B cell (primary cell): ENCODE measurements at regions not wholly inside any gene's neighbourhood (a gene's known extent, or its start where the extent isn't known, plus 50 kb on each side); places are given as distances from the start of the nearest gene placed in this dataset.

Experiments
- ATAC-seq: fragments of 200-7000 bp; cut with Tn5 transposase; one replicate; pipeline ENCODE4 v1.10.0; 2021; ENCODE audit warnings: low read depth, mild to moderate bottlenecking, moderate number of reproducible peaks, moderate library complexity
- CTCF ChIA-PET: fragments of 350-600 bp; sonication (Branson Sonifier 250); formaldehyde crosslinking; loops from one replicate; lab custom pipeline; 2021; ENCODE audit warnings: antibody characterized with exemption, inconsistent platforms; lab: Charles Lee
- POLR2A ChIA-PET: fragments of 350-600 bp; sonication (Branson Sonifier 250); formaldehyde crosslinking; loops from one replicate; lab custom pipeline; 2021; ENCODE audit warnings: antibody characterized with exemption; lab: Charles Lee
- DNase-seq: peaks from one replicate; pipeline ENCODE4 v3.0.0; 2013
- H2AFZ ChIP-seq: 2 replicates; pipeline ENCODE4 v1.6.1; 2012; ENCODE audit warnings: mild to moderate bottlenecking, low read depth, low read length; ENCODE audit not compliant: insufficient read depth, poor library complexity, severe bottlenecking
- H3K27ac ChIP-seq, 2 donors: 1 replicate in 1 of 2; 2 replicates in 1 of 2; pipeline ENCODE4 v1.5.1; 2012 to 2013; ENCODE audit warnings: low read length in 2 of 2, mild to moderate bottlenecking in 2 of 2, moderate library complexity in 1 of 2
- H3K27me3 ChIP-seq, 4 experiments: fragments of 200-600 bp in 1 of 4; sonication (generic) in 1 of 4; replicated peaks in 1 of 4; 1 replicate in 2 of 4; 2 replicates in 2 of 4; pipeline versions ENCODE4 v1.6.1 to v1.7.0; 2013 to 2016; ENCODE audit warnings: low read length in 3 of 4, mild to moderate bottlenecking in 2 of 4, mixed read lengths in 1 of 4, moderate library complexity in 1 of 4; ENCODE audit not compliant: insufficient read depth in 4 of 4, control insufficient read depth in 3 of 4; ENCODE audit errors: control extremely low read depth in 1 of 4
- H3K36me3 ChIP-seq, 2 experiments: replicated peaks in 1 of 2; 1 replicate in 1 of 2; 2 replicates in 1 of 2; pipeline versions ENCODE4 v1.6.1 to v1.7.1; 2013; ENCODE audit warnings: low read length in 1 of 2; ENCODE audit not compliant: insufficient read depth in 2 of 2, control insufficient read depth in 1 of 2; ENCODE audit errors: control extremely low read depth in 1 of 2, extremely low read depth in 1 of 2
- H3K4me1 ChIP-seq, 2 donors: fragments of 200-600 bp in 1 of 2; sonication (generic) in 1 of 2; 1 replicate in 1 of 2; 2 replicates in 1 of 2; pipeline versions ENCODE4 v1.5.1 to v1.6.1; 2013 to 2017; ENCODE audit warnings: low read length in 2 of 2; ENCODE audit not compliant: control insufficient read depth in 2 of 2, insufficient read depth in 2 of 2
- H3K4me2 ChIP-seq: replicated peaks from 2 replicates; pipeline ENCODE3; 2012; ENCODE audit warnings: mild to moderate bottlenecking, low read depth, low read length; ENCODE audit not compliant: poor library complexity, severe bottlenecking
- H3K4me3 ChIP-seq, 5 experiments: fragments of 200-600 bp in 1 of 5; sonication (generic) in 1 of 5; 1 replicate in 3 of 5; 2 replicates in 2 of 5; pipeline versions ENCODE4 v1.5.1 to v1.7.0; 2011 to 2016; ENCODE audit warnings: low read length in 4 of 5, mild to moderate bottlenecking in 4 of 5, low read depth in 2 of 5, control low read depth in 1 of 5, moderate library complexity in 1 of 5; ENCODE audit not compliant: insufficient read depth in 1 of 5; ENCODE audit errors: control extremely low read depth in 1 of 5, extremely low read depth in 1 of 5
- H3K79me2 ChIP-seq: fragments of 200-600 bp; sonication (generic); one replicate; pipeline ENCODE4 v1.6.0; 2016; ENCODE audit warnings: low read length; ENCODE audit not compliant: control insufficient read depth, insufficient read depth
- H3K9ac ChIP-seq: fragments of 200-600 bp; sonication (generic); 2 replicates; pipeline ENCODE4 v1.6.1; 2017; ENCODE audit warnings: mild to moderate bottlenecking, low read length, moderate library complexity
- H3K9me3 ChIP-seq, 3 donors: one replicate each; pipeline versions ENCODE4 v1.6.1 to v1.7.1; 2013; ENCODE audit warnings: low read length in 2 of 3; ENCODE audit not compliant: control insufficient read depth in 2 of 3, insufficient read depth in 1 of 3; ENCODE audit errors: control extremely low read depth in 1 of 3
- H4K20me1 ChIP-seq: 2 replicates; pipeline ENCODE4 v1.6.0; 2012; ENCODE audit warnings: mild to moderate bottlenecking, low read length; ENCODE audit not compliant: insufficient read depth, control insufficient read depth, poor library complexity, severe bottlenecking
- H3K27ac Mint-ChIP-seq: one replicate; pipeline ENCODE4 v1.8.0; 2021; ENCODE audit warnings: mixed read lengths
- H3K27me3 Mint-ChIP-seq: one replicate; pipeline ENCODE4 v1.8.0; 2021; ENCODE audit warnings: mixed read lengths
- H3K4me1 Mint-ChIP-seq: one replicate; pipeline ENCODE4 v1.8.0; 2021; ENCODE audit warnings: mixed read lengths
- H3K4me3 Mint-ChIP-seq: one replicate; pipeline ENCODE4 v1.8.0; 2021; ENCODE audit warnings: mixed read lengths
- H3K9me3 Mint-ChIP-seq: one replicate; pipeline ENCODE4 v1.8.0; 2022; ENCODE audit warnings: mixed read lengths; ENCODE audit not compliant: insufficient read depth
- CTCF ChIP-seq: fragments of 200-600 bp; IDR thresholded peaks from one replicate; pipeline ENCODE4 v1.8.0; 2022; ENCODE audit warnings: antibody characterized with exemption, mild to moderate bottlenecking
- EZH2 ChIP-seq: IDR thresholded peaks from 2 replicates; pipeline ENCODE4 v1.6.1; 2012; ENCODE audit warnings: borderline replicate concordance, low read depth, mild to moderate bottlenecking, moderate library complexity, low read length; ENCODE audit not compliant: insufficient read depth, poor library complexity, severe bottlenecking
- WGBS: methylation state at CpG from one replicate; pipeline ENCODE4 v1.1.5; 2013; ENCODE audit warnings: missing lambda C conversion rate; ENCODE audit not compliant: insufficient coverage; 5-methylcytosine and 5-hydroxymethylcytosine counted together
- intact Hi-C: fragments of 100-400 bp; cut with micrococcal nuclease; formaldehyde crosslinking; loops from one replicate; pipeline ENCODE4 v1.10.0; 2022

GRCh38 chrX:110600745-110601310 is 194.8 kb downstream of the CHRDL1 start:
- H3K9ac ChIP-seq = no peak overlapping the region
- no peak overlapping the region for H3K4me3 ChIP-seq
- H3K9me3 Mint-ChIP-seq = no peaks in the 10 kb centered on the region
- H3K4me1 Mint-ChIP-seq = no peaks in the 10 kb centered on the region
- H2AFZ ChIP-seq = no peak overlapping the region
- ATAC-seq (no peak), DNase-seq (no peak)
- no peak overlapping the region for H3K4me3 Mint-ChIP-seq
- no peak overlapping the region for H3K27ac ChIP-seq
- H3K36me3 ChIP-seq = no peaks in the 10 kb centered on the region
- H3K27me3 ChIP-seq = no peaks in the 10 kb centered on the region
- H3K27me3 Mint-ChIP-seq = no peaks in the 10 kb centered on the region
- no peaks in the 10 kb centered on the region for H3K4me1 ChIP-seq
- POLR2A ChIA-PET = no interaction called here
- no peaks in the 10 kb centered on the region for H4K20me1 ChIP-seq
- CTCF ChIA-PET = no interaction called here
- TF ChIP-seq CTCF (no peak), EZH2 (no peak)
- no peaks in the 10 kb centered on the region for H3K79me2 ChIP-seq
- 94% methylated on average over 3 of the region's 8 CpGs for WGBS
- H3K4me2 ChIP-seq = no peak overlapping the region
- H3K9me3 ChIP-seq = peaks cover 0 to 4% (median 0%) of the 10 kb centered on the region in 3 donors
- H3K27ac Mint-ChIP-seq = no peak overlapping the region
- intact Hi-C loops = no loop called here

DNA sequence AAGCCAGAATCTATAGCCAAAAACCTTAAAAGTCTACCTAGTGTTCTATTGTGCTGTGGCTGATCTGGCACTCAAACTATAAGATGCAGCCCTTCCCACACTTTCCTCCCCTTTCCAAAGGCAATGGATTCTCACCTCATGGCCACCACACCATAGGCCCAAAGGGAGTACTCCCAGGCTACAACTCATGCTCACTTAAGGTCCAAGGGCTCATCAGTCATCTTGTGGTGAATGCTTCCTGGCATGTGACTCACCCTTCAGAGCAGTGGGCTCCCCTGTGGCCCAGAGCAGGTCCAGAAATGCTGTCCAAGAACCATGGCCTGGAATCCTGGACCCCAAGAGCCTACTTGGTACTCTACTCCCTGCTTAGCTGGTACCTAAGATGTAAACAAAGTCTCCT is 181.0 kb downstream of the CHRDL1 start:
- DNase-seq = no peak
- no peak overlapping the region for H3K27ac ChIP-seq
- H3K9ac ChIP-seq = no peak overlapping the region
- H3K27me3 ChIP-seq = no peaks in the 10 kb centered on the region
- Mint-ChIP-seq H3K9me3 (peaks cover 2% of the 10 kb centered on the region), H3K27ac (no peak overlapping the region), H3K4me3 (no peak overlapping the region), H3K27me3 (no peaks in the 10 kb centered on the region), H3K4me1 (no peaks in the 10 kb centered on the region)
- H3K4me1 ChIP-seq = no peaks in the 10 kb centered on the region
- H3K79me2 ChIP-seq = no peaks in the 10 kb centered on the region
- no peaks in the 10 kb centered on the region for H3K9me3 ChIP-seq
- no peaks in the 10 kb centered on the region for H4K20me1 ChIP-seq
- POLR2A ChIA-PET = no interaction called here
- no peaks in the 10 kb centered on the region for H3K36me3 ChIP-seq
- intact Hi-C loops = no loop called here
- no peak for ATAC-seq
- no peak for TF ChIP-seq EZH2
- no peak for TF ChIP-seq CTCF
- H3K4me3 ChIP-seq = no peak overlapping the region
- H2AFZ ChIP-seq = no peak overlapping the region
- no peak overlapping the region for H3K4me2 ChIP-seq
- CTCF ChIA-PET = no interaction called here
